ENCODE measurements at regions not wholly inside any gene's neighbourhood (a gene's known extent, or its start where the extent isn't known, plus 50 kb on each side); places are given as distances from the start of the nearest gene placed in this dataset.

GRCh38 chr3:115321400-115321805 is 174.3 kb upstream of the ZBTB20 start:
- TF ChIP-seq CTCF (IDR thresholded peaks at IDR 0.05; ENCODE audit: insufficient read depth, low read length, poor library complexity, severe bottlenecking) = no peak
- TF ChIP-seq EZH2phosphoT487 (conservative IDR thresholded peaks at IDR 0.05; ENCODE audit: low read length) = no peak

Measured in SU-DHL-6 (cell line).